Transverse colon (tissue), 4 donors: ENCODE measurements at regions not wholly inside any gene's neighbourhood (a gene's known extent, or its start where the extent isn't known, plus 50 kb on each side); places are given as distances from the start of the nearest gene placed in this dataset.

Experiments
- POLR2AphosphoS5 ChIP-seq, 3 donors: sonication (generic); formaldehyde crosslinking; IDR thresholded peaks; one replicate each; pipeline ENCODE4 v1.6.1; 2016; ENCODE audit warnings: antibody characterized with exemption in 3 of 3
- TF ChIP-seq, protein P1 (sequence below), 5 experiments: fragments of 200-600 bp in 3 of 5; fragments of 450-650 bp in 2 of 5; sonication (generic) in 3 of 5; IDR thresholded peaks; 1 replicate in 2 of 5; 2 replicates in 3 of 5; pipeline ENCODE4 v1.5.1; 2016 to 2017; ENCODE audit warnings: antibody characterized with exemption in 5 of 5, inconsistent platforms in 3 of 5, mild to moderate bottlenecking in 2 of 5, moderate library complexity in 1 of 5

DNA sequence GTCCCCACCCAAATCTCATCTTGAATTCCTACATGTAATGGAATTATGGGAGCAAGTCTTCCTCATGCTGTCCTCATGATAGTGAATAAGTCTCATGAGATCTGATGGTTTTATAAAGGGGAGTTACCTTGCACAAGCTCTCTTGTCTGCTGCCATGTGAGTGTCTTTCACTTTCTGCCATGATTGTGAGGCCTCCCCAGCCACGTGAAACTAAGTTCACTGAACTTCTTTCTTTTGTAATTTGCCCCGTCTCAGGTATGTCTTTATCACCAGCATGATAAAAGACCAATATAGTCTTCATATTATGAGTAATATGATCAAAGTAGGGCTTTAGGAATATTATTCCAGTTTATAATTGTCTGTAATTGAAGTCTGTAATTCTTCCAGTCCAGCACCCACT, 86.3 kb upstream of the ANO5 start:
- no peak for TF ChIP-seq POLR2AphosphoS5 (IDR thresholded peaks at IDR 0.05)
- TF ChIP-seq, protein P1, sequence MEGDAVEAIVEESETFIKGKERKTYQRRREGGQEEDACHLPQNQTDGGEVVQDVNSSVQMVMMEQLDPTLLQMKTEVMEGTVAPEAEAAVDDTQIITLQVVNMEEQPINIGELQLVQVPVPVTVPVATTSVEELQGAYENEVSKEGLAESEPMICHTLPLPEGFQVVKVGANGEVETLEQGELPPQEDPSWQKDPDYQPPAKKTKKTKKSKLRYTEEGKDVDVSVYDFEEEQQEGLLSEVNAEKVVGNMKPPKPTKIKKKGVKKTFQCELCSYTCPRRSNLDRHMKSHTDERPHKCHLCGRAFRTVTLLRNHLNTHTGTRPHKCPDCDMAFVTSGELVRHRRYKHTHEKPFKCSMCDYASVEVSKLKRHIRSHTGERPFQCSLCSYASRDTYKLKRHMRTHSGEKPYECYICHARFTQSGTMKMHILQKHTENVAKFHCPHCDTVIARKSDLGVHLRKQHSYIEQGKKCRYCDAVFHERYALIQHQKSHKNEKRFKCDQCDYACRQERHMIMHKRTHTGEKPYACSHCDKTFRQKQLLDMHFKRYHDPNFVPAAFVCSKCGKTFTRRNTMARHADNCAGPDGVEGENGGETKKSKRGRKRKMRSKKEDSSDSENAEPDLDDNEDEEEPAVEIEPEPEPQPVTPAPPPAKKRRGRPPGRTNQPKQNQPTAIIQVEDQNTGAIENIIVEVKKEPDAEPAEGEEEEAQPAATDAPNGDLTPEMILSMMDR (IDR thresholded peaks at IDR 0.05) = no peak
